SU-DHL-6 (cell line): ENCODE measurements at regions not wholly inside any gene's neighbourhood (a gene's known extent, or its start where the extent isn't known, plus 50 kb on each side); places are given as distances from the start of the nearest gene placed in this dataset.

ENCODE experiments used
- H2AFZ ChIP-seq: fragments of 200-600 bp; sonication (generic); 2 replicates; pipeline ENCODE4 v1.6.1; 2014; ENCODE audit warnings: low read depth, mild to moderate bottlenecking, moderate library complexity, mixed read lengths, antibody characterized with exemption, low read length; ENCODE audit not compliant: severe bottlenecking
- H3F3A ChIP-seq: fragments of 200-600 bp; shearing (Covaris generic); 2 replicates; pipeline ENCODE4 v1.6.0; 2016; ENCODE audit warnings: antibody characterized with exemption, mild to moderate bottlenecking; ENCODE audit not compliant: insufficient read depth
- H3K27ac ChIP-seq: fragments of 200-600 bp; sonication (generic); 2 replicates; pipeline ENCODE4 v1.5.1; 2016; ENCODE audit warnings: low read depth, mild to moderate bottlenecking, low read length, moderate library complexity, mixed read lengths
- H3K27me3 ChIP-seq: fragments of 200-600 bp; sonication (generic), shearing (Covaris generic); 2 replicates; pipeline ENCODE4 v1.6.0; 2014; ENCODE audit warnings: mild to moderate bottlenecking, low read length
- H3K36me3 ChIP-seq: fragments of 200-600 bp; sonication (generic); 2 replicates; pipeline ENCODE4 v1.6.1; 2014; ENCODE audit warnings: mild to moderate bottlenecking, low read length, mixed read lengths
- H3K4me2 ChIP-seq: fragments of 300-600, 200-600 bp; shearing (Covaris generic), sonication (generic); 2 replicates; pipeline ENCODE4 v1.6.0; 2014; ENCODE audit warnings: low read length, low read depth, mild to moderate bottlenecking; ENCODE audit not compliant: poor library complexity, severe bottlenecking
- H3K4me3 ChIP-seq: fragments of 200-600 bp; sonication (generic); 2 replicates; pipeline ENCODE4 v1.5.1; 2014; ENCODE audit warnings: antibody characterized with exemption, low read length, mild to moderate bottlenecking, mixed read lengths; ENCODE audit not compliant: insufficient read depth, poor library complexity, severe bottlenecking
- H3K79me2 ChIP-seq: fragments of 200-600 bp; sonication (generic); 2 replicates; pipeline ENCODE4 v1.6.1; 2014; ENCODE audit warnings: mild to moderate bottlenecking, low read length, moderate library complexity; ENCODE audit not compliant: insufficient read depth
- H3K9ac ChIP-seq: fragments of 200-600 bp; sonication (generic); 2 replicates; pipeline ENCODE4 v1.7.0; 2014; ENCODE audit warnings: mild to moderate bottlenecking, low read length
- H3K9me2 ChIP-seq: fragments of 200-600 bp; sonication (generic); replicated peaks from 2 replicates; pipeline ENCODE4 v1.6.1; 2014; ENCODE audit warnings: low read length; ENCODE audit not compliant: insufficient read depth
- H3K9me3 ChIP-seq: fragments of 200-600 bp; sonication (generic); 2 replicates; pipeline ENCODE4 v1.6.1; 2014; ENCODE audit warnings: low read length, mixed read lengths; ENCODE audit not compliant: insufficient read depth
- H4K20me1 ChIP-seq: fragments of 200-600 bp; sonication (generic); 2 replicates; pipeline ENCODE4 v1.6.1; 2014; ENCODE audit warnings: low read depth, mild to moderate bottlenecking, antibody characterized with exemption, low read length, moderate library complexity, mixed read lengths
- CTCF ChIP-seq: fragments of 200-600 bp; sonication (generic); IDR thresholded peaks from one replicate; pipeline ENCODE4 v1.5.1; 2017; ENCODE audit warnings: antibody characterized with exemption, mild to moderate bottlenecking, low read length, moderate library complexity; ENCODE audit not compliant: insufficient read depth, poor library complexity, severe bottlenecking
- EZH2phosphoT487 ChIP-seq: fragments of 200-600 bp; sonication (generic), shearing (Covaris generic); conservative IDR thresholded peaks from 2 replicates; pipeline ENCODE4 v1.6.1; 2018; ENCODE audit warnings: mild to moderate bottlenecking, antibody characterized with exemption, low read length, moderate library complexity, mixed read lengths

DNA sequence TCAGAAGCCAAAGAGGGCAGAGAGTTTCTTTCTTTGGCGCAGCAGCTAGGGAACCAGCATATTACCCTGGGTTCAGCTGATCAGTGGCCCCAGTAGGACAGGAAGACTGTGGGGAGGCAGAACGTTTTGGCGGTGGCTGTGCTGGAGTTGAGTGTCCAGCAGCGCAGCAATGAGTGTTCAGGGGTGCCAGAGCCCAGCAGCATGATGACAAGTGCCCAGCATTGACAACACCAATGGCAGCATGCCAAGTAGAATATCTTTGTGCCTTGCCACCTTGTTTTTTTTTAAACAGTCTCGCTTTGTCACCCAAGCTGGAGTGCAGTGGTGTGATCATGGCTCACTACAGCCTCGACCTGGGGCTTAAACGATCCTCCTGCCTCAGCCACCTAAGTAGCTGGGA is 106.7 kb upstream of the CDC42BPA start:
- no peaks in the 10 kb centered on the region for H3K27me3 ChIP-seq
- H3K36me3 ChIP-seq = no peaks in the 10 kb centered on the region
- H3K9ac ChIP-seq = no peak overlapping the region
- no peaks in the 10 kb centered on the region for H3K9me2 ChIP-seq
- TF ChIP-seq CTCF = no peak
- TF ChIP-seq EZH2phosphoT487 = no peak
- no peaks in the 10 kb centered on the region for H3F3A ChIP-seq
- no peak overlapping the region for H3K27ac ChIP-seq
- no peaks in the 10 kb centered on the region for H4K20me1 ChIP-seq
- H3K79me2 ChIP-seq = no peaks in the 10 kb centered on the region
- no peak overlapping the region for H3K4me2 ChIP-seq
- no peak overlapping the region for H3K4me3 ChIP-seq
- H3K9me3 ChIP-seq = no peaks in the 10 kb centered on the region
- H2AFZ ChIP-seq = no peak overlapping the region

- H3K9ac ChIP-seq = no peak overlapping the region
- no peak for TF ChIP-seq CTCF
- no peak for TF ChIP-seq EZH2phosphoT487
- H3K27ac ChIP-seq = no peak overlapping the region
- H3F3A ChIP-seq = no peaks in the 10 kb centered on the region
- no peaks in the 10 kb centered on the region for H3K36me3 ChIP-seq
- no peak overlapping the region for H2AFZ ChIP-seq
- H3K9me3 ChIP-seq = no peaks in the 10 kb centered on the region
- H3K4me2 ChIP-seq = no peak overlapping the region
- H3K9me2 ChIP-seq = no peaks in the 10 kb centered on the region
- no peak overlapping the region for H3K4me3 ChIP-seq
- H4K20me1 ChIP-seq = no peaks in the 10 kb centered on the region
- H3K79me2 ChIP-seq = no peaks in the 10 kb centered on the region
- H3K27me3 ChIP-seq = no peaks in the 10 kb centered on the region
Measured at GRCh38 chr1:227424159-227424680, 105.9 kb upstream of the CDC42BPA start.

DNA sequence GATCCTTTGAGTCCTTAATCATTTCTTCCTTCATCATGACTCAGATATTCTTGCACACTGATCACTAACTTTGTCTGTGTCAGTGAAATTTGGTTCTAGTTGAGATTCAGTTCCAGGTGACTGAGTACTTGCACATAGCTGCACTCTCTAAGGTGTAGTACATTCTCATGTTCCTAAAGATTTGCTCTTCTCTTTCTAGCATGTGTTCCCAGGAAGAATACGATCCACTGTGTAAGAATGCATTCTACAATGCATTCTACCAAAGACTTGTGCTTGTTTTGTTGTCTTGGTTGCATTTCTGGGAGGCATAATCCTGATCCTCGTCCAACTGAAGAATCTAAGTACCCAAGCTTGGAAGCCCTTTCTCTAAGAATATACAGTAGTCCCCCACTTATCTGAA is 104.3 kb upstream of the CDC42BPA start:
- H3K27ac ChIP-seq = no peak overlapping the region
- H2AFZ ChIP-seq = no peak overlapping the region
- H3K4me3 ChIP-seq = no peak overlapping the region
- no peaks in the 10 kb centered on the region for H3K27me3 ChIP-seq
- H4K20me1 ChIP-seq = no peaks in the 10 kb centered on the region
- no peaks in the 10 kb centered on the region for H3K36me3 ChIP-seq
- TF ChIP-seq EZH2phosphoT487 (no peak), CTCF (no peak)
- H3F3A ChIP-seq = no peaks in the 10 kb centered on the region
- no peaks in the 10 kb centered on the region for H3K79me2 ChIP-seq
- no peaks in the 10 kb centered on the region for H3K9me3 ChIP-seq
- H3K9me2 ChIP-seq = no peaks in the 10 kb centered on the region
- no peak overlapping the region for H3K4me2 ChIP-seq
- H3K9ac ChIP-seq = no peak overlapping the region

- no peaks in the 10 kb centered on the region for H3K9me3 ChIP-seq
- no peaks in the 10 kb centered on the region for H3K36me3 ChIP-seq
- H3K4me2 ChIP-seq = no peak overlapping the region
- H3K79me2 ChIP-seq = no peaks in the 10 kb centered on the region
- no peak overlapping the region for H3K4me3 ChIP-seq
- H3K27ac ChIP-seq = no peak overlapping the region
- H3K9ac ChIP-seq = no peak overlapping the region
- no peak for TF ChIP-seq EZH2phosphoT487
- no peak for TF ChIP-seq CTCF
- no peaks in the 10 kb centered on the region for H4K20me1 ChIP-seq
- H3K9me2 ChIP-seq = no peaks in the 10 kb centered on the region
- H2AFZ ChIP-seq = no peak overlapping the region
- no peaks in the 10 kb centered on the region for H3F3A ChIP-seq
- no peaks in the 10 kb centered on the region for H3K27me3 ChIP-seq
Measured at GRCh38 chr1:227420147-227420546, 101.9 kb upstream of the CDC42BPA start.
